ENCODE measurements at regions not wholly inside any gene's neighbourhood (a gene's known extent, or its start where the extent isn't known, plus 50 kb on each side); places are given as distances from the start of the nearest gene placed in this dataset.

GRCh38 chr9:80883826-80884579, 805.3 kb downstream of the TLE1 start:
- TF ChIP-seq CTCF (IDR thresholded peaks at IDR 0.05; ENCODE audit: extremely low read depth in 1 of 2, insufficient read depth in 1 of 2, low read depth in 1 of 2, low read length in 2 of 2), result no peak
- no peak for TF ChIP-seq POLR2AphosphoS5 (IDR thresholded peaks at IDR 0.05; ENCODE audit: insufficient read depth, low read depth, low read length)
- no peak for TF ChIP-seq POLR2A (IDR thresholded peaks at IDR 0.05; ENCODE audit: low read depth, low read length)
- TF ChIP-seq JUN (IDR thresholded peaks at IDR 0.05; ENCODE audit: borderline replicate concordance, insufficient read depth, insufficient read length, low read depth), result no peak
- TF ChIP-seq EZH2 (IDR thresholded peaks at IDR 0.05; ENCODE audit: borderline replicate concordance, low read depth, low read length, severe bottlenecking), result no peak
- no peak for TF ChIP-seq MAX (IDR thresholded peaks at IDR 0.05; ENCODE audit: insufficient read depth, insufficient read length)
- TF ChIP-seq MYC (IDR thresholded peaks at IDR 0.05; ENCODE audit: low read depth, low read length), result no peak
